ENCODE measurements at regions not wholly inside any gene's neighbourhood (a gene's known extent, or its start where the extent isn't known, plus 50 kb on each side); places are given as distances from the start of the nearest gene placed in this dataset.

GRCh38 chr11:106246495-106246894 lies 169.0 kb downstream of the AASDHPPT start:
- Histone ChIP-seq H3K36me3 (no peaks in the 10 kb centered on the region), H3K27me3 (no peaks in the 10 kb centered on the region), H3K27ac (no peak overlapping the region), H3K4me3 (no peak overlapping the region), H3K4me1 (no peaks in the 10 kb centered on the region), H3K9me3 (no peaks in the 10 kb centered on the region)
- TF ChIP-seq, protein P1, sequence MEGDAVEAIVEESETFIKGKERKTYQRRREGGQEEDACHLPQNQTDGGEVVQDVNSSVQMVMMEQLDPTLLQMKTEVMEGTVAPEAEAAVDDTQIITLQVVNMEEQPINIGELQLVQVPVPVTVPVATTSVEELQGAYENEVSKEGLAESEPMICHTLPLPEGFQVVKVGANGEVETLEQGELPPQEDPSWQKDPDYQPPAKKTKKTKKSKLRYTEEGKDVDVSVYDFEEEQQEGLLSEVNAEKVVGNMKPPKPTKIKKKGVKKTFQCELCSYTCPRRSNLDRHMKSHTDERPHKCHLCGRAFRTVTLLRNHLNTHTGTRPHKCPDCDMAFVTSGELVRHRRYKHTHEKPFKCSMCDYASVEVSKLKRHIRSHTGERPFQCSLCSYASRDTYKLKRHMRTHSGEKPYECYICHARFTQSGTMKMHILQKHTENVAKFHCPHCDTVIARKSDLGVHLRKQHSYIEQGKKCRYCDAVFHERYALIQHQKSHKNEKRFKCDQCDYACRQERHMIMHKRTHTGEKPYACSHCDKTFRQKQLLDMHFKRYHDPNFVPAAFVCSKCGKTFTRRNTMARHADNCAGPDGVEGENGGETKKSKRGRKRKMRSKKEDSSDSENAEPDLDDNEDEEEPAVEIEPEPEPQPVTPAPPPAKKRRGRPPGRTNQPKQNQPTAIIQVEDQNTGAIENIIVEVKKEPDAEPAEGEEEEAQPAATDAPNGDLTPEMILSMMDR (IDR thresholded peaks at IDR 0.05), result no peak
- intact Hi-C loops (cut with DNase I), result no loop called here
- no peak for DNase-seq (ENCODE audit: low spot score in 2 of 2)

DNA sequence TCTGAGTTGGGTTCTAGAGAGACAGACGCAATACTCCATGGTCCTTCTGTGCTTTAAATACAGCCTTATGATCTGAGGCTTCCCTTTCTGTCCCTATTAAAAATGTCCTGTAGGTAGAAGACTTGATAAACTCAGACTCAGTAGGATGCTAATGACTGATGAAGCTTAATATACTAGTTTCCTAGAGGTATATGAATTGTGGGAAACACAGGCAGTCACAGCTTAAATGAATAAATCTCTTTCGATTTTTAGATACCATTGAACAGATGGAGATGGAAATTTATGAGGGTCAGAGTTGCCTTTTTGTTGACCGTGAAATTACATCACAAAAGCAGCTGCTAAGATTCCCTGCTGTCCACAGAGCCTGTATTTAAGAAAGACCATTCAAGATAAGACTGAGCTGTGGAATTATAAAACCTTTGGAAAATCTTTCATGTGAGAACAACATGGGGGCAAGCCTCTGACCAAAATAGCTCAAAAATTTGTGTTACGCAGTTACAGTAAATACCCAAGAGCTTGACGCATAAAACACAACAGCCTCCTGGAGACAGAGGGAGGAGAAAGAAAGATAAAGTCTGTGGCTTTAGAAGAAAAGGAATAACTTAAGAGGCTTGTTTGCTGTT lies 172.3 kb downstream of the AASDHPPT start:
- H3K27me3 ChIP-seq, result no peaks in the 10 kb centered on the region
- intact Hi-C loops (cut with DNase I), result no loop called here
- no peaks in the 10 kb centered on the region for H3K4me1 ChIP-seq
- TF ChIP-seq, protein P1 (IDR thresholded peaks at IDR 0.05), result no peak
- no peak overlapping the region for H3K4me3 ChIP-seq
- DNase-seq (ENCODE audit: low spot score in 2 of 2), result no peak
- H3K27ac ChIP-seq, result no peak overlapping the region
- H3K9me3 ChIP-seq, result no peaks in the 10 kb centered on the region
- no peaks in the 10 kb centered on the region for H3K36me3 ChIP-seq

GRCh38 chr11:106262852-106263251 lies 185.4 kb downstream of the AASDHPPT start:
- intact Hi-C loops (cut with DNase I), result no loop called here
- H3K9me3 ChIP-seq, result no peaks in the 10 kb centered on the region
- H3K36me3 ChIP-seq, result no peaks in the 10 kb centered on the region
- TF ChIP-seq, protein P1 (IDR thresholded peaks at IDR 0.05), result no peak
- H3K4me1 ChIP-seq, result no peaks in the 10 kb centered on the region
- DNase-seq (ENCODE audit: low spot score in 2 of 2), result no peak
- H3K27me3 ChIP-seq, result no peaks in the 10 kb centered on the region
- H3K27ac ChIP-seq, result no peak overlapping the region
- no peak overlapping the region for H3K4me3 ChIP-seq

- no peak overlapping the region for H3K4me3 ChIP-seq
- intact Hi-C loops (cut with DNase I), result no loop called here
- no peak for DNase-seq (ENCODE audit: low spot score in 2 of 2)
- H3K27me3 ChIP-seq, result no peaks in the 10 kb centered on the region
- H3K27ac ChIP-seq, result no peak overlapping the region
- TF ChIP-seq, protein P1 (IDR thresholded peaks at IDR 0.05), result no peak
- no peaks in the 10 kb centered on the region for H3K4me1 ChIP-seq
- no peaks in the 10 kb centered on the region for H3K9me3 ChIP-seq
- no peaks in the 10 kb centered on the region for H3K36me3 ChIP-seq
These were observed 186.1 kb downstream of the AASDHPPT start for GRCh38 chr11:106263527-106263926.

- intact Hi-C loops (cut with DNase I), result no loop called here
- Histone ChIP-seq H3K4me1 (no peaks in the 10 kb centered on the region), H3K9me3 (no peaks in the 10 kb centered on the region), H3K36me3 (no peaks in the 10 kb centered on the region), H3K27ac (no peak overlapping the region), H3K27me3 (no peaks in the 10 kb centered on the region), H3K4me3 (no peak overlapping the region)
- TF ChIP-seq, protein P1 (IDR thresholded peaks at IDR 0.05), result no peak
- no peak for DNase-seq (ENCODE audit: low spot score in 2 of 2)
These were observed 193.6 kb downstream of the AASDHPPT start for GRCh38 chr11:106271086-106271485.

GRCh38 chr11:106271686-106272085 lies 194.2 kb downstream of the AASDHPPT start:
- Histone ChIP-seq H3K9me3 (no peaks in the 10 kb centered on the region), H3K27me3 (no peaks in the 10 kb centered on the region), H3K4me3 (no peak overlapping the region), H3K36me3 (no peaks in the 10 kb centered on the region), H3K4me1 (no peaks in the 10 kb centered on the region), H3K27ac (no peak overlapping the region)
- TF ChIP-seq, protein P1 (IDR thresholded peaks at IDR 0.05), result no peak
- DNase-seq (ENCODE audit: low spot score in 2 of 2), result no peak
- intact Hi-C loops (cut with DNase I), result no loop called here

Data from ascending aorta (tissue), 2 donors.